H1 (cell line): ENCODE measurements at regions not wholly inside any gene's neighbourhood (a gene's known extent, or its start where the extent isn't known, plus 50 kb on each side); places are given as distances from the start of the nearest gene placed in this dataset.

ENCODE experiments used
- CTCF ChIA-PET: fragments of 300-600 bp; sonication (Branson Sonifier 250); formaldehyde crosslinking; loops from one replicate; lab custom pipeline; 2021; ENCODE audit not compliant: partially characterized antibody; lab: Charles Lee
- POLR2A ChIA-PET: fragments of 300-600 bp; sonication (Branson Sonifier 250); formaldehyde crosslinking; loops from one replicate; lab custom pipeline; 2021; ENCODE audit warnings: inconsistent platforms; ENCODE audit not compliant: partially characterized antibody; lab: Charles Lee
- DNase-seq, 2 experiments: peaks; one replicate each; pipeline versions ENCODE4 v3.0.0 to v3.0.0-alpha.2; 2010 to 2022; ENCODE audit warnings: low spot score in 2 of 2, low read depth in 1 of 2, mixed read lengths in 1 of 2
- FAIRE-seq: peaks from 2 replicates; lab custom pipeline; 2011; peaks lifted over from hg19 to GRCh38; lab: Jason Lieb, UNC
- H2AFZ ChIP-seq: 2 replicates; pipeline ENCODE4 v1.8.1; 2012; ENCODE audit warnings: low read length, inconsistent platforms
- H2AK5ac ChIP-seq: 2 replicates; pipeline ENCODE4 v1.6.1; 2013; ENCODE audit warnings: low read depth, low read length
- H2BK120ac ChIP-seq: replicated peaks from 2 replicates; pipeline ENCODE3; 2013; ENCODE audit warnings: low read depth, low read length, inconsistent platforms
- H2BK12ac ChIP-seq: 2 replicates; pipeline ENCODE4 v1.6.1; 2013; ENCODE audit warnings: low read depth, low read length
- H2BK15ac ChIP-seq: 2 replicates; pipeline ENCODE4 v1.6.1; 2013; ENCODE audit warnings: low read length
- H2BK20ac ChIP-seq: 2 replicates; pipeline ENCODE4 v1.6.1; 2013; ENCODE audit warnings: low read length
- H2BK5ac ChIP-seq: 2 replicates; pipeline ENCODE4 v1.6.1; 2013; ENCODE audit warnings: low read depth, low read length
- H3K14ac ChIP-seq: 2 replicates; pipeline ENCODE4 v1.6.1; 2013; ENCODE audit warnings: inconsistent platforms; ENCODE audit not compliant: insufficient read length
- H3K18ac ChIP-seq: 2 replicates; pipeline ENCODE4 v1.6.1; 2013; ENCODE audit warnings: low read length; ENCODE audit errors: extremely low read depth
- H3K23ac ChIP-seq: 2 replicates; pipeline ENCODE4 v1.6.1; 2013; ENCODE audit warnings: inconsistent platforms; ENCODE audit not compliant: insufficient read length
- H3K23me2 ChIP-seq: 2 replicates; pipeline ENCODE4 v1.6.1; 2013; ENCODE audit warnings: low read depth, low read length
- H3K27ac ChIP-seq: 2 replicates; pipeline ENCODE4 v1.6.1; 2011; ENCODE audit warnings: low read depth, low read length, inconsistent platforms
- H3K27me3 ChIP-seq, 4 experiments: replicated peaks in 1 of 4; 1 replicate in 1 of 4; 2 replicates in 3 of 4; pipeline versions ENCODE4 v1.6.1 to v1.8.1; 2011 to 2013; ENCODE audit warnings: low read length in 3 of 4, mild to moderate bottlenecking in 3 of 4, inconsistent platforms in 2 of 4, mixed read lengths in 2 of 4, moderate library complexity in 1 of 4; ENCODE audit not compliant: control insufficient read depth in 3 of 4, insufficient read depth in 3 of 4; ENCODE audit errors: extremely low read depth in 1 of 4
- H3K36me3 ChIP-seq, 4 experiments: 2 replicates each; pipeline versions ENCODE4 v1.6.1 to v1.8.1; 2011 to 2013; ENCODE audit warnings: mild to moderate bottlenecking in 4 of 4, low read length in 3 of 4, moderate library complexity in 2 of 4, control low read depth in 1 of 4, inconsistent platforms in 1 of 4; ENCODE audit not compliant: insufficient read depth in 4 of 4, control insufficient read depth in 2 of 4
- H3K4ac ChIP-seq: replicated peaks from 2 replicates; pipeline ENCODE3; 2013; ENCODE audit warnings: low read length, low read depth, mixed read lengths, inconsistent platforms; ENCODE audit not compliant: insufficient read length
- H3K4me1 ChIP-seq, 4 experiments: replicated peaks in 1 of 4; 1 replicate in 1 of 4; 2 replicates in 3 of 4; pipeline versions ENCODE4 v1.6.1 to v1.8.1; 2011 to 2013; ENCODE audit warnings: low read length in 3 of 4, inconsistent platforms in 2 of 4, mixed read lengths in 1 of 4; ENCODE audit not compliant: insufficient read depth in 4 of 4, control insufficient read depth in 3 of 4
- H3K4me2 ChIP-seq, 2 experiments: 2 replicates each; pipeline versions ENCODE4 v1.6.1 to v1.8.1; 2011 to 2013; ENCODE audit warnings: low read depth in 2 of 2, low read length in 2 of 2, control low read depth in 1 of 2, inconsistent platforms in 1 of 2, mild to moderate bottlenecking in 1 of 2; ENCODE audit not compliant: insufficient read depth in 1 of 2
- H3K4me3 ChIP-seq, 4 experiments: fragments of 200-600, 300-600 bp in 1 of 4; sonication (generic), shearing (Covaris generic), sonication (Bioruptor Twin) in 1 of 4; 2 replicates each; pipeline versions ENCODE4 v1.5.1 to v1.8.1; 2011 to 2016; ENCODE audit warnings: low read length in 4 of 4, low read depth in 3 of 4, control low read depth in 2 of 4, inconsistent platforms in 2 of 4, mild to moderate bottlenecking in 2 of 4, mixed read lengths in 1 of 4, moderate library complexity in 1 of 4; ENCODE audit not compliant: insufficient read depth in 2 of 4; ENCODE audit errors: extremely low read depth in 1 of 4
- H3K56ac ChIP-seq: replicated peaks from 2 replicates; pipeline ENCODE3; 2013; ENCODE audit warnings: low read depth, mild to moderate bottlenecking, mixed read lengths, low read length, inconsistent platforms; ENCODE audit not compliant: insufficient read length
- H3K79me1 ChIP-seq: 2 replicates; pipeline ENCODE4 v1.6.1; 2013; ENCODE audit warnings: low read depth, low read length, control low read depth
- H3K79me2 ChIP-seq, 2 experiments: 2 replicates each; pipeline versions ENCODE4 v1.6.1 to v1.8.1; 2012 to 2013; ENCODE audit warnings: low read length in 2 of 2, mild to moderate bottlenecking in 2 of 2, inconsistent platforms in 1 of 2; ENCODE audit not compliant: insufficient read depth in 2 of 2, control insufficient read depth in 1 of 2
- H3K9ac ChIP-seq, 4 experiments: replicated peaks in 1 of 4; 1 replicate in 1 of 4; 2 replicates in 3 of 4; pipeline versions ENCODE4 v1.6.1 to v1.8.1; 2011 to 2013; ENCODE audit warnings: low read depth in 3 of 4, low read length in 3 of 4, control low read depth in 2 of 4, mild to moderate bottlenecking in 2 of 4, moderate library complexity in 2 of 4, inconsistent platforms in 1 of 4; ENCODE audit errors: extremely low read depth in 1 of 4
- H3K9me3 ChIP-seq, 2 experiments: 2 replicates each; pipeline versions ENCODE4 v1.6.1 to v1.8.1; 2012 to 2013; ENCODE audit warnings: mild to moderate bottlenecking in 2 of 2, moderate library complexity in 2 of 2, control low read depth in 1 of 2, inconsistent platforms in 1 of 2, low read depth in 1 of 2, low read length in 1 of 2, mixed read lengths in 1 of 2; ENCODE audit not compliant: insufficient read depth in 2 of 2
- H4K20me1 ChIP-seq, 2 experiments: replicated peaks in 1 of 2; 2 replicates each; pipeline versions ENCODE3 to v1.8.1; 2011 to 2013; ENCODE audit warnings: inconsistent platforms in 2 of 2, low read length in 2 of 2, mild to moderate bottlenecking in 1 of 2; ENCODE audit not compliant: insufficient read depth in 2 of 2, control insufficient read depth in 1 of 2
- H4K5ac ChIP-seq: 2 replicates; pipeline ENCODE4 v1.6.1; 2013; ENCODE audit warnings: low read length, low read depth, mixed read lengths, inconsistent platforms; ENCODE audit not compliant: insufficient read length
- H4K8ac ChIP-seq: 2 replicates; pipeline ENCODE4 v1.8.0; 2013; ENCODE audit warnings: mild to moderate bottlenecking, moderate library complexity, low read length, inconsistent platforms; ENCODE audit not compliant: insufficient read depth; ENCODE audit errors: extremely low read depth
- H4K91ac ChIP-seq: replicated peaks from 2 replicates; pipeline ENCODE3; 2013; ENCODE audit warnings: low read length, mixed read lengths, inconsistent platforms; ENCODE audit not compliant: insufficient read length
- BACH1 ChIP-seq: IDR thresholded peaks from 2 replicates; pipeline ENCODE4 v1.6.1; 2012; ENCODE audit warnings: low read length, improper control_type of control experiment
- CBX5 ChIP-seq: fragments of 300-800, 300-1000 bp; sonication (generic); IDR thresholded peaks from 2 replicates; pipeline ENCODE4 v1.7.1; 2016; ENCODE audit warnings: antibody characterized with exemption, low read length, low read depth
- CTBP2 ChIP-seq: IDR thresholded peaks from 2 replicates; pipeline ENCODE4 v1.7.0; 2011; ENCODE audit warnings: borderline replicate concordance, mild to moderate bottlenecking, moderate library complexity, mixed read lengths, low read length; ENCODE audit not compliant: insufficient read depth, insufficient read length
- HDAC2 ChIP-seq, 2 experiments: fragments of 300-600 bp in 1 of 2; sonication (generic) in 1 of 2; IDR thresholded peaks; 2 replicates each; pipeline ENCODE4 v1.6.1; 2011 to 2012; ENCODE audit warnings: low read depth in 2 of 2, low read length in 2 of 2, mild to moderate bottlenecking in 2 of 2, moderate library complexity in 2 of 2, borderline replicate concordance in 1 of 2, inconsistent platforms in 1 of 2
- HDAC6 ChIP-seq: IDR thresholded peaks from one replicate; pipeline ENCODE4 v1.7.1; 2012; ENCODE audit warnings: low read depth, mild to moderate bottlenecking, inconsistent platforms, low read length, moderate library complexity
- NANOG ChIP-seq: IDR thresholded peaks from 2 replicates; pipeline ENCODE4 v1.6.1; 2011; ENCODE audit warnings: low read length, low read depth, mild to moderate bottlenecking, inconsistent platforms; ENCODE audit not compliant: insufficient read depth, poor library complexity, severe bottlenecking
- POLR2AphosphoS5 ChIP-seq: IDR thresholded peaks from 2 replicates; pipeline ENCODE4 v1.6.1; 2011; ENCODE audit warnings: low read depth, low read length
- RNF2 ChIP-seq: fragments of 200-900, 300-1000 bp; sonication (generic); IDR thresholded peaks from 2 replicates; pipeline ENCODE4 v1.7.1; 2016; ENCODE audit warnings: borderline replicate concordance, low read depth, mild to moderate bottlenecking, antibody characterized with exemption, low read length; ENCODE audit not compliant: poor library complexity, severe bottlenecking; ENCODE audit errors: missing control alignments
- SIX5 ChIP-seq: IDR thresholded peaks from 2 replicates; pipeline ENCODE4 v1.6.1; 2011; ENCODE audit warnings: mild to moderate bottlenecking, low read depth, low read length
- SP2 ChIP-seq: IDR thresholded peaks from 2 replicates; pipeline ENCODE4 v1.6.1; 2012; ENCODE audit warnings: mild to moderate bottlenecking, low read length, inconsistent platforms
- SP4 ChIP-seq: IDR thresholded peaks from 2 replicates; pipeline ENCODE4 v1.6.1; 2012; ENCODE audit warnings: low read length, inconsistent platforms
- SRF ChIP-seq: IDR thresholded peaks from 2 replicates; pipeline ENCODE4 v1.6.1; 2011; ENCODE audit warnings: mild to moderate bottlenecking, low read depth, low read length, moderate library complexity
- TEAD4 ChIP-seq: IDR thresholded peaks from 2 replicates; pipeline ENCODE4 v1.6.1; 2012; ENCODE audit warnings: low read depth, low read length, inconsistent platforms, mixed read lengths
- YY1 ChIP-seq: IDR thresholded peaks from 2 replicates; pipeline ENCODE4 v1.6.1; 2011; ENCODE audit warnings: low read depth, mild to moderate bottlenecking, low read length
- WGBS, 2 experiments: shearing (Covaris generic) in 1 of 2; methylation state at CpG; one replicate each; pipeline versions ENCODE4 v1.1.6 to v1.1.7; 2013 to 2015; ENCODE audit warnings: low lambda C conversion rate in 2 of 2, mixed read lengths in 2 of 2, inconsistent platforms in 1 of 2, low coverage in 1 of 2, missing lambda C conversion rate in 1 of 2; ENCODE audit not compliant: insufficient replicate concordance in 2 of 2, insufficient coverage in 1 of 2, insufficient read length in 1 of 2; ENCODE audit errors: extremely low coverage in 1 of 2, missing lambda C conversion rate in 1 of 2; 5-methylcytosine and 5-hydroxymethylcytosine counted together
- TF ChIP-seq, protein P1 (sequence below): IDR thresholded peaks from 2 replicates; pipeline ENCODE4 v1.6.1; 2012; ENCODE audit warnings: inconsistent platforms

DNA sequence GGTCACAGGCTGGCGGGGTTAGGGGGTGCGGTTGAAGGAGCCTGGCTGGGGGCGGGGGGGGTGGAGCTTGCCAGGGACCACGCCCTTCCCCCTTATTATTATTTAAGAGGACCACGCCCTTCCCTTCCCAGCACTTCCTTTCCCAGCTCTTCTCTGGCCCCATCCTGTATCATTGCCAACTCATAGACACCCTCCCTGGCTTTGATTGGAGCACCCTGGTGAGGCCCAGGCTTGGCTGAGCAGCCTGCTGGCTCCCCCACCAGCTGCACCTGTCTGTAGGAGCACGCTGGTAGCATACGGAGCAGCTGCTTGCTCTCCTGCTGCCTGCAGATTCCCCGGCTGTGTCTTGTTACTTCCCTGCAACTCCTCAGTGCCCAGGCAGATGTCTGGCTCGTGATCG is 62.5 kb upstream of the PDX1 start:
- Histone ChIP-seq H3K18ac (no peak overlapping the region), H3K4me1 (peaks cover 3 to 16% (median 13%) of the 10 kb centered on the region in 4 experiments), H3K27me3 (peaks cover 0 to 5% (median 2%) of the 10 kb centered on the region in 4 experiments; a peak in 2 of 7 replicates), H3K9ac (no peak overlapping the region), H3K56ac (no peak overlapping the region), H3K79me2 (no peaks in the 10 kb centered on the region), H3K36me3 (no peaks in the 10 kb centered on the region), H2BK120ac (no peak overlapping the region), H4K5ac (no peak overlapping the region), H2BK5ac (no peak overlapping the region), H3K27ac (no peak overlapping the region), H3K14ac (no peak overlapping the region), H3K4ac (no peak overlapping the region), H2BK20ac (no peak overlapping the region), H3K23ac (no peak overlapping the region), H3K4me2 (no peak overlapping the region), H4K91ac (no peak overlapping the region), H4K20me1 (peaks cover 0 to 2% of the 10 kb centered on the region in 2 experiments), H3K9me3 (no peaks in the 10 kb centered on the region), H3K4me3 (no peak overlapping the region), H2AFZ (no peak overlapping the region), H3K79me1 (no peaks in the 10 kb centered on the region), H3K23me2 (no peaks in the 10 kb centered on the region), H4K8ac (no peak overlapping the region), H2BK12ac (no peak overlapping the region), H2AK5ac (no peak overlapping the region), H2BK15ac (no peak overlapping the region)
- no peak for FAIRE-seq
- ChIA-PET POLR2A (no interaction called here), CTCF (interaction anchor here (0.7 to 2.2 kb wide), 7 partner anchors 12 to 495 kb away, joined by 3 to 9 read pairs (median 3); no protein-coding TSS in a partner anchor)
- TF ChIP-seq HDAC6 = no peak
- no peak for TF ChIP-seq SIX5
- no peak for TF ChIP-seq CTBP2
- no peak for TF ChIP-seq BACH1
- TF ChIP-seq, protein P1, sequence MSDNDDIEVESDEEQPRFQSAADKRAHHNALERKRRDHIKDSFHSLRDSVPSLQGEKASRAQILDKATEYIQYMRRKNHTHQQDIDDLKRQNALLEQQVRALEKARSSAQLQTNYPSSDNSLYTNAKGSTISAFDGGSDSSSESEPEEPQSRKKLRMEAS = no peak
- no peak for TF ChIP-seq NANOG
- TF ChIP-seq CBX5 = no peak
- no peak for TF ChIP-seq POLR2AphosphoS5
- TF ChIP-seq RNF2 = no peak
- TF ChIP-seq SRF = no peak
- no peak for TF ChIP-seq YY1
- TF ChIP-seq HDAC2 (IDR thresholded peaks at IDR 0.05; ENCODE audit: borderline replicate concordance in 1 of 2, low read depth in 2 of 2, low read length in 2 of 2) = no peak
- no peak for TF ChIP-seq SP4
- no peak for TF ChIP-seq TEAD4
- no peak for TF ChIP-seq SP2
- DNase-seq = no peak
- WGBS, 2 experiments = 82% methylated on average over 9 of the region's 10 CpGs; no CpG with 5 or more reads in 1 of the 2 experiments
